Right renal pelvis (tissue), 4 donors: ENCODE measurements at regions not wholly inside any gene's neighbourhood (a gene's known extent, or its start where the extent isn't known, plus 50 kb on each side); places are given as distances from the start of the nearest gene placed in this dataset.

ENCODE experiments used
- DNase-seq, 4 donors: peaks; one replicate each; pipeline ENCODE4 v3.0.0-alpha.2; 2013; ENCODE audit warnings: low read depth in 4 of 4, low spot score in 3 of 4, missing footprints in 1 of 4

- no peak for DNase-seq
Observed at GRCh38 chr10:111432588-111432987, 355.8 kb downstream of the ADRA2A start.

- no peak for DNase-seq
Observed at GRCh38 chr10:111435871-111436270, 359.0 kb downstream of the ADRA2A start.

DNA sequence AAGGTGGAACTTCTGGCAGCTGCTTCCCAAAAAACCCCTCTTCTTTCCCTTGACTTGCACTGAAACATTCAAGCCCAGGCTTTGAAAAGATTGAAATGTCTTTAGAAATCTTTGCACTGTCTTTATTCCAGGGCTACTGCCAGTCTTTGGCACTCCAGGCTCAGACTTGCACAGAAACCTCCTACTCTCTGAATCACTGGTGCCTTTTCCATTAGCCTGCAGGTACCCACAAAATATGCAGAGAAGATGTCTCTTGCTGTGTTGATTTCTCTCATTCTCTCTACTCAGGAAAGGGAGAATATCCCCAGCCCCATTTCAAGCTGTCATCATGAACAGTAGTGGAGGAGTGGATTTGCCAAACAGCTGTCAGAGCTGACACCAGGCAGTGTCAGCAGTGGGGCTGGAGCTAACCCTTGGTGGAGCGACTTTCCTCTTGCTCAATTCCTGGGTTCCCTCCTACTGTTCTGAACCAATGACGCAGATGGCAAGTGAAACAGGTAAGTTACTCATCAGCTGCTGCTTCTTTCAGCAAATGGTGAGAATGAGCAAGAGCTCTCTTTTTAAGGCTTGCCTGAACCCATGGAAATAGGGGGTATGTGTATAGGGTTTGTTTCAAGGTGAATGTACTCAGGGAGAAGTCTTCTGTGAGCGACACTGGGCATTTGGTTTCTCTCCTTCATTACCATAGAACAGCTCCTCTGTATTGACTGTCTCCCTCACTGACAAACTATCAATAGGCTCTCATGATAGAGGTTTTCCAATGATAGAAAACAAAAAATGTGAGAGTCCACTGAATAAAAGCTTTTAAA lies 362.4 kb downstream of the ADRA2A start:
- DNase-seq: no peak

DNA sequence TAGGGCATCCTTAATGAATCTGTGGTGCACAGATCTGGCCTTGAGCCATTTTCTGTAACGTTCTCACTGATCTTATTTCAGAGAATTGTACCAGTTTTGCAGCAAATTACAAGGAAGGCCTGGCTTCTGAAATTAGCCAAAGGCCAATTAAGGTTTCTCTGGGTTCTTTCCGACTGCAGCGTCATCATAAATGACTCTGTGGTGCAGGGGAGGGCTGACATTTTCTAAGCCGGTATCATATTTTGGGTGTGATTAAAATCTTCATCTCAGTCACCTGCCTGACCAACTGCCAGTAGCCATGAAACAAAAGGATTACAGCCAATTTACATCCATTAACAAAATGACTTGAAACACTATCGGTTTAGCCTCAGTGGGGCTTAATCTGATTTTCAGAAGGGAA lies 363.7 kb downstream of the ADRA2A start:
- DNase-seq: no peak

DNA sequence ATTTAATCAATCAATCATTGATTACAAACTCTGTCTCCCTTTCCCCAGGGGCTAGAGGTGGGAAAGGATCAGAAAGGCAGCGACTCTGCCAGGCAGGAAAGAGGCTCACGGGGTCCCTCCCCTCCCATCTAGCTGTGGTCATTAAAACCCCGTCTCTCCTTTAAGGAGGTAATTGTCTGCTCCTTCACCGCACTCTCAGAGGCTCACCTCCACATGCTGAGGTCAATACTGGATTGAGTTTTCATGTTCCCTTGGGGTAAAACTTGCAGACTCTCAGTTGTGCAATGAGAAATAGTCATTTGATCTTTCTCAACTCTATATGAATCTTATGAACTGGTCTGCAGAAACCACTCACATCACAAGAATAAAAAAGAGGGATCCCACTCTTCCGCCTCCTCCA lies 368.8 kb downstream of the ADRA2A start:
- DNase-seq: no peak

DNA sequence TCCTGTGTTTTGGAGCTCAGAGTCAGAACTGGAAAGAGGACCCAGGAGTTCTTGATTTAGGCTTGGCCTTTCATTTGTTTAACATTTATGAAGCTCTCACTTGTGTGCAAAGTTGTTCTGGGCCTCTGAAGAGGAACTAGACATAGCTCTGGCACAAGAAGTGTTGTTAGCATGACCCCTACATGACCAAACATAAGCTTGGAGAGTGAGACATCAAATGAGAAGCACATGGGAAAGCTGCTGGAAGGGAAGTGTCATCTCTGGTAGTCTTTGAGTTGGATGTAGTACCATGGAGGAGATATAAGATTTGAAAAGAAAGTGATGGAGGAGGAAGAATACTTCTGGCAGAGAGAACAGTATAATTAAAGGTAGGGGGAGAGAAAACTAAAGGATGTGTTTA lies 370.1 kb downstream of the ADRA2A start:
- DNase-seq: no peak

GRCh38 chr10:111452153-111452552 lies 375.3 kb downstream of the ADRA2A start:
- no peak for DNase-seq

- DNase-seq: no peak
Observed at GRCh38 chr10:111455776-111456426, 379.1 kb downstream of the ADRA2A start.

DNA sequence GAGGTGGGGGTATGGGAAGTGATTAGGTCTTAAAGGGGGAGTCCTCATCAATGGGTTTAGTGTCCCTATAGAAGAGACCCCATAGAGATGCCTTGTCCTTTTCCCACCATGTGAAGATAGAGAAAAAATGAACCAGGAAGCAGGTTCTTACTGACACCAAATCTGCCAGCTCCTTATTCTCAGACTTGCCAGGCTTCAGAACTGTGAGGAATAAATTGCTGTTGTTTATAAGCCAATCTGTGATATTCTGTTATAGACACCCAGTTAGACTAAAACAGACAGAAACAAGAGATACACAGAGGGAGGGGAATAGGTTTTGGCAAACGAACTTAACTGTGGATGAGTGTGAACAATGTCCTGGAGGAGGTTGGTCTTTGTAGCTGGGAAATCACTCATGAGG lies 381.4 kb downstream of the ADRA2A start:
- DNase-seq: no peak

DNA sequence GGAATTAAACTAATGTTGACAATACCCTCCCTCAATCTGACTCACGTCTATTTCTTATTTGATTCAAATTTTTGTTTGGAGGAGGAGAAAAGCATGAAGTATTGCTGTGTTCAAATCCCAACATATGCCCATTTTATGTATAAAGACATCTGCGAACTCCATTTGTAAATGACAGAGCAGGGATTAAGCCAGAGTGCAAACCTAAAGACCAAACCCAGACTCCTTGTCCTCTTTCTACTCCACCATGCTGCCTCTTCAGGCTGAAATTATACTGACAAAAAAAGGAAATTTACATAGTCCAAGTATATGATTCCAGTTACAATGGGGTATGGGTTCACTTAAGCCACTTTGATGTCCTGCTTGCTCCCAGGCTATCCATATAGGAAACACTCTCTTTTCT lies 383.1 kb downstream of the ADRA2A start:
- DNase-seq: no peak

DNA sequence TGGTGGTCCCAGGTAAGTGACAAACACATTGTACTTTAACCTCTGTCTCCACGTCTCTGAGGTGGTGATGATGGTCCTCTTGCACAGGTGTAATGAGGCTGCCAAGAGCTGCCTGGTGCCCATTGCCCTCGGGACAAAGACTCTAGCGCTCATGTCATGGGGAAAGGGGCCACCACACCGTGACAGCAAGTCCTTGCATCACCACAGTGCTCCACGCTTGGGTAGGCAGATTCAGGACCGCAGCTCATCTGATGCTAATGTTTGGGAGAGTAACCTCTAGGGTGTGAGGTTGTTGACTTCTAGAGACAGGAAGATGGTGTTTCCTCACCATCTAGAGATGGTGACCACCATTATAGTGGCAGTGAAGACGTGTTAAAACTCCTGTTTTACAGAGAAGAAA lies 395.6 kb downstream of the ADRA2A start:
- DNase-seq: no peak

- no peak for DNase-seq
Observed at GRCh38 chr10:111473361-111473760, 396.5 kb downstream of the ADRA2A start.

- DNase-seq: no peak
Observed at GRCh38 chr10:111474786-111475185, 398.0 kb downstream of the ADRA2A start.

GRCh38 chr10:111475720-111476119 lies 398.9 kb downstream of the ADRA2A start:
- no peak for DNase-seq

DNA sequence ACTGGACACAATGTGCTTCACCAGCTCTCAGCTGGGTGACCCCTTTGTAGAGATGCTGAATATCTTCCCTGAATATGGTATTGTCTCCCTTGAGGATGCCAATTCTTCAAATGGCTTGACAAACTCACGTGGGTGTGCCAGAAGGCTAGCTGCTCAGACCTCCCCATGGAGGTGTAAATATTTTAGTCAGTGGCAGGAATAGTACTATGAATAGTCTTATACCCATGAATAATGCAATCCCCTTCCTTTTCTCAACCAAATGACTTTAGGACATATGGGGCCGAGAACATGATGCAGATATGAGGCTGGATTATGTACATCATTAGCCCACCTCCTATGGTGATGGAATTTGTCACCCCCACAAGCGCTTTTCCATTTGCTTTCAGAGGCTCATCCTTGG lies 401.8 kb downstream of the ADRA2A start:
- no peak for DNase-seq

DNA sequence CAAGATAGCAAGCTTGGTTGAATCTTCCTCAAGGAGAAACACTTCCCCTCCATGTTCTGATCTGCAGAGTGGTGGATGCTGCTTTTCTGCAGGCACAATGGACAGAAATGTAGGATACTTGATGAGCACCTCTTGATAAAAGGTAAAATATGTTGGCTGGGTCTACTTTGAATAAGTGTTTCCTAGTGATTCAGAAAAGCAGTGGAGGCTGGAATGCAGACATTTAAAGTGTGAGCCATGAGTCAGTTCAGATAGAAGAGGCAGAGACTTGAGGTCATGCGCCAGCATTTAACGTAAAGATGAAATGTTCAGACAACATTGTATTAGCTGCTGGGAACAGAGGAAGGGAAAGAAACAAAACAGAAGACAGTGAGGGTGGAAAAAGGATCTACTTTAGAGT lies 403.1 kb downstream of the ADRA2A start:
- DNase-seq: no peak

DNA sequence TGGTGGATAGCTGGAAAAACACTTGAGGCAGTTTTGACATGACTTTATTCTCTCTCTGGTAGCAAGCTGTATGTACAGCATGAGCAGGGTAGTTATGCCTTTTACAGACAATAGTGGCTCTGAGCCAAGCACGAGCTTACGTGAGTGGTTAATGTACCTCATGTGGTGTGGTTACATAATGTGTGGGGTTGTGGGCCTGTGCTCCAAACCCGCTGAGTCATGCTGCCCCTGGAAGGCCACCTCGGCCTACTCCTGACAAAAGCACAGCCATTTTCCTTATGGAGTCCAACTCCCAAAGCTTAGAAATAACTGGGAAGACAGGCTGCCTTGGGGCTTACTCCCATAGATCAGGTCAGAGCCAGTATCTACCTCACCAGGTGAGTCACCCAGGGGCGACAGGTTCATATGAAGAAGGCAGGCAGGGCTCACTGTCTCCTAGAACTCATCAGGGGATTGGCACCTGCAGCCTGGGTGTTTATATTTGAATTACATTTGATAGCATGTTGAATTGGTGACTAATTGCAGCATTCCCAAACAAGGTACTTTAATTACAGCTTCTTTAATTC lies 404.5 kb downstream of the ADRA2A start:
- no peak for DNase-seq

DNA sequence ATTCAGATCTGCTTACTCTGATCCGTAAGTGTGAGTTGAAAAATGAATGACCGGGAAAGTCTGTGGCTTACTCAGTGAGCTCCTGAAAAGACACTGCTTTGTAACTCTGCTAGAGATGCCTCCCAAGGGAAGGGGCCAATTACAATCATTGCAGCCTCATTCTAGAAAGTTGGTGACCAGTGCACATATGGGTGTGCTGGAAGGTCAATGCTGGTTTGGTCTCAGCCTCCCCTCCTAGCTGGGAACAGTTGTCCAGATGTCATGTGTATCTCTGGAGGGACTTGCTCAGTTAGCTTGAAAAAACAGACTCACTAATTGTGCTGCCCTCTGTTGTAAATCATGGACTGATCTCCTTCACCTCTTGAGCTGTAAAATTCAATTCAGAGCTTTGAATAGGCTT lies 405.0 kb downstream of the ADRA2A start:
- peak in 3 of 4 donors; percentile 10 to 24 (median 20) for DNase-seq

GRCh38 chr10:111482621-111483216 lies 405.9 kb downstream of the ADRA2A start:
- no peak for DNase-seq

- no peak for DNase-seq
Observed at GRCh38 chr10:111485767-111486166, 408.9 kb downstream of the ADRA2A start.

- DNase-seq: no peak
Observed at GRCh38 chr10:111486346-111486745, 409.5 kb downstream of the ADRA2A start.

DNA sequence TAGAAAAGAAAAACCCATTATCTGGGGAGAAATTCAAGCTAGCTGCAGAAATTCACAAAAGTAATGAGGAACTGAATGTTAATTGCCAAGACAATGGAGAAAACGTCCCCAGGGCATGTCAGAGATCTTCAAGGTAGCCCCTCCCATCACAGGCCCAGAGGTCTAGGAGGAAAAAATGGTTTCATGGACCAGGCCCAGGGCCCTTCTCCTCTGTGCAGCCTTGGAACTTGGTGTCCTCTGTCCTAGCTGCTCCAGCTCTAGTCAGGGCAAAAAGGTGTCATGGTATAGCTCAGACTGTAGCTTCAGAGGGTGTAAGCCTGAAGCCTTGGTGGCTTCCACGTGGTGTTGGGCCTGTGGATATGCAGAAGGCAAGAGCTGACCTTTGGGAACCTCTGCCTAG lies 411.8 kb downstream of the ADRA2A start:
- DNase-seq: no peak
